ENCODE measurements at regions not wholly inside any gene's neighbourhood (a gene's known extent, or its start where the extent isn't known, plus 50 kb on each side); places are given as distances from the start of the nearest gene placed in this dataset.

GRCh38 chr21:37982496-37983318 is 66.5 kb upstream of the KCNJ6 start:
- WGBS, 2 donors = 74 to 89% methylated on average over 2 of the region's 2 CpGs
- Histone ChIP-seq H3K9me3 (no peaks in the 10 kb centered on the region), H3K4me3 (no peak overlapping the region), H3K36me3 (no peaks in the 10 kb centered on the region), H3K4me1 (no peaks in the 10 kb centered on the region), H3K27ac (no peak overlapping the region), H3K27me3 (no peaks in the 10 kb centered on the region)
- no peak for DNase-seq
- ATAC-seq (ENCODE audit: low FRiP score in 2 of 2) = no peak
- TF ChIP-seq POLR2A (IDR thresholded peaks at IDR 0.05) = no peak
- no peak for TF ChIP-seq EP300 (IDR thresholded peaks at IDR 0.05)
- no peak for TF ChIP-seq POLR2AphosphoS5 (IDR thresholded peaks at IDR 0.05)
- TF ChIP-seq CTCF (IDR thresholded peaks at IDR 0.05) = no peak

- H3K27me3 ChIP-seq = no peaks in the 10 kb centered on the region
- H3K27ac ChIP-seq = no peak overlapping the region
- TF ChIP-seq POLR2AphosphoS5 (IDR thresholded peaks at IDR 0.05) = no peak
- DNase-seq (no peak), ATAC-seq (ENCODE audit: low FRiP score in 2 of 2) (no peak)
- no peaks in the 10 kb centered on the region for H3K36me3 ChIP-seq
- H3K4me3 ChIP-seq = no peak overlapping the region
- no peaks in the 10 kb centered on the region for H3K9me3 ChIP-seq
- 50 to 61% methylated on average over 5 of the region's 5 CpGs for WGBS, 2 donors
- H3K4me1 ChIP-seq = no peaks in the 10 kb centered on the region
These were observed 67.3 kb upstream of the KCNJ6 start for GRCh38 chr21:37983336-37984095.

- DNase-seq (no peak), ATAC-seq (ENCODE audit: low FRiP score in 2 of 2) (no peak)
- TF ChIP-seq POLR2AphosphoS5 (IDR thresholded peaks at IDR 0.05) = no peak
- no peak for TF ChIP-seq EP300 (IDR thresholded peaks at IDR 0.05)
- no peak for TF ChIP-seq CTCF (IDR thresholded peaks at IDR 0.05)
- TF ChIP-seq POLR2A (IDR thresholded peaks at IDR 0.05) = no peak
- 85 to 87% methylated on average over 2 of the region's 2 CpGs for WGBS, 2 donors
- Histone ChIP-seq H3K4me1 (no peaks in the 10 kb centered on the region), H3K27me3 (no peaks in the 10 kb centered on the region), H3K4me3 (no peak overlapping the region), H3K36me3 (no peaks in the 10 kb centered on the region), H3K27ac (no peak overlapping the region), H3K9me3 (no peaks in the 10 kb centered on the region)
These were observed 68.2 kb upstream of the KCNJ6 start for GRCh38 chr21:37984416-37984815.

- H3K27ac ChIP-seq = no peak overlapping the region
- H3K27me3 ChIP-seq = no peaks in the 10 kb centered on the region
- 49 to 81% methylated on average over 3 of the region's 3 CpGs for WGBS, 2 donors
- H3K36me3 ChIP-seq = no peaks in the 10 kb centered on the region
- DNase-seq = no peak
- TF ChIP-seq EP300 (IDR thresholded peaks at IDR 0.05) (no peak), CTCF (IDR thresholded peaks at IDR 0.05) (no peak), POLR2A (IDR thresholded peaks at IDR 0.05) (no peak), POLR2AphosphoS5 (IDR thresholded peaks at IDR 0.05) (no peak)
- no peak overlapping the region for H3K4me3 ChIP-seq
- ATAC-seq (ENCODE audit: low FRiP score in 2 of 2) = no peak
- H3K4me1 ChIP-seq = no peaks in the 10 kb centered on the region
- no peaks in the 10 kb centered on the region for H3K9me3 ChIP-seq
These were observed 69.7 kb upstream of the KCNJ6 start for GRCh38 chr21:37986000-37986399.

GRCh38 chr21:37986751-37987399 is 70.6 kb upstream of the KCNJ6 start:
- DNase-seq (no peak), ATAC-seq (ENCODE audit: low FRiP score in 2 of 2) (no peak)
- no peaks in the 10 kb centered on the region for H3K27me3 ChIP-seq
- no peaks in the 10 kb centered on the region for H3K9me3 ChIP-seq
- 41 to 42% methylated on average over 5 of the region's 5 CpGs for WGBS, 2 donors
- TF ChIP-seq POLR2A (IDR thresholded peaks at IDR 0.05) = no peak
- TF ChIP-seq EP300 (IDR thresholded peaks at IDR 0.05) = no peak
- TF ChIP-seq POLR2AphosphoS5 (IDR thresholded peaks at IDR 0.05) = no peak
- no peak for TF ChIP-seq CTCF (IDR thresholded peaks at IDR 0.05)
- no peaks in the 10 kb centered on the region for H3K36me3 ChIP-seq
- no peak overlapping the region for H3K4me3 ChIP-seq
- H3K4me1 ChIP-seq = no peaks in the 10 kb centered on the region
- H3K27ac ChIP-seq = no peak overlapping the region
